CD4-positive, alpha-beta T cell treated with Interleukin-4 for 4 hours (primary cell): ENCODE measurements at regions not wholly inside any gene's neighbourhood (a gene's known extent, or its start where the extent isn't known, plus 50 kb on each side); places are given as distances from the start of the nearest gene placed in this dataset.
"Not testable (repeated sequence)": the region's sequence is repeated elsewhere in the genome, so short reads cannot be mapped to it uniquely, and the experiment has no call there.

Experiments
- DNase-seq: peaks from one replicate; pipeline ENCODE4 v3.0.0-alpha.2; 2020

GRCh38 chr16:65697521-65697920 lies 575.7 kb upstream of the CDH11 start:
- DNase-seq = no peak

- DNase-seq = no peak
Observed at GRCh38 chr16:65697065-65697464, 575.2 kb upstream of the CDH11 start.

GRCh38 chr16:65691846-65692245 lies 570.0 kb upstream of the CDH11 start:
- DNase-seq = not testable (repeated sequence)

GRCh38 chr16:65689726-65690125 lies 567.9 kb upstream of the CDH11 start:
- DNase-seq = no peak

GRCh38 chr16:65688301-65688700 lies 566.4 kb upstream of the CDH11 start:
- no peak for DNase-seq

GRCh38 chr16:65684230-65684629 lies 562.4 kb upstream of the CDH11 start:
- no peak for DNase-seq

GRCh38 chr16:65681406-65681805 lies 559.5 kb upstream of the CDH11 start:
- DNase-seq = no peak

GRCh38 chr16:65679785-65680184 lies 557.9 kb upstream of the CDH11 start:
- DNase-seq = no peak

- DNase-seq = no peak
Observed at GRCh38 chr16:65675161-65675560, 553.3 kb upstream of the CDH11 start.

- DNase-seq = no peak
Observed at GRCh38 chr16:65672960-65673359, 551.1 kb upstream of the CDH11 start.

- DNase-seq = no peak
Observed at GRCh38 chr16:65671071-65671470, 549.2 kb upstream of the CDH11 start.

GRCh38 chr16:65668064-65668595 lies 546.3 kb upstream of the CDH11 start:
- DNase-seq = no peak

- DNase-seq = no peak
Observed at GRCh38 chr16:65667011-65667578, 545.2 kb upstream of the CDH11 start.

GRCh38 chr16:65666132-65666941 lies 544.5 kb upstream of the CDH11 start:
- DNase-seq = no peak

- DNase-seq = no peak
Observed at GRCh38 chr16:65665586-65665985, 543.7 kb upstream of the CDH11 start.

- DNase-seq = no peak
Observed at GRCh38 chr16:65663774-65664173, 541.9 kb upstream of the CDH11 start.

GRCh38 chr16:65662256-65662655 lies 540.4 kb upstream of the CDH11 start:
- no peak for DNase-seq

GRCh38 chr16:65661558-65661957 lies 539.7 kb upstream of the CDH11 start:
- DNase-seq = no peak

- no peak for DNase-seq
Observed at GRCh38 chr16:65660390-65660789, 538.5 kb upstream of the CDH11 start.

GRCh38 chr16:65659758-65660157 lies 537.9 kb upstream of the CDH11 start:
- DNase-seq = no peak

GRCh38 chr16:65658787-65659220 lies 536.9 kb upstream of the CDH11 start:
- no peak for DNase-seq

- DNase-seq = no peak
Observed at GRCh38 chr16:65658349-65658748, 536.5 kb upstream of the CDH11 start.

- DNase-seq = no peak
Observed at GRCh38 chr16:65657556-65657955, 535.7 kb upstream of the CDH11 start.

GRCh38 chr16:65657071-65657494 lies 535.2 kb upstream of the CDH11 start:
- no peak for DNase-seq
